ENCODE measurements at regions not wholly inside any gene's neighbourhood (a gene's known extent, or its start where the extent isn't known, plus 50 kb on each side); places are given as distances from the start of the nearest gene placed in this dataset.
"Not testable (repeated sequence)": the region's sequence is repeated elsewhere in the genome, so short reads cannot be mapped to it uniquely, and the experiment has no call there.

DNA sequence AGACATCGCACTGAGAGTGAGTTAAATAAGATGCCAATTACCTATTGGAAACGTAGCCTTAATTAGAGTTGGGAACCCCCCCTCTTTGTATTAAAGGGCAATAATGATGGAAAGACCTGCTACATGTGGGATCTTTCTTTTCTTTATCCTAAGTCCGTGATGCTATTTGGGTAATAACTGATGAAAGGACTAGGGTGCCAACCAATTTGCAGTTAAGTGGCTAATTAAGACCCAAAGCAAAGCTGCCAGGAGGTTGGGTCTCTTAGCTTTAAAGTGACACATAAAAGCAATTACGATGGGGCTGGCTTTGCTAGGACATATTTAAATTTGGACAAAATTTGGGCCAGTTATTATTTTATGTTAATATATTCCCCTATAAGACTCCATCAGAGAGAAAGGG, 728.8 kb downstream of the NR2F1-AS1 start:
- no peak for DNase-seq

DNA sequence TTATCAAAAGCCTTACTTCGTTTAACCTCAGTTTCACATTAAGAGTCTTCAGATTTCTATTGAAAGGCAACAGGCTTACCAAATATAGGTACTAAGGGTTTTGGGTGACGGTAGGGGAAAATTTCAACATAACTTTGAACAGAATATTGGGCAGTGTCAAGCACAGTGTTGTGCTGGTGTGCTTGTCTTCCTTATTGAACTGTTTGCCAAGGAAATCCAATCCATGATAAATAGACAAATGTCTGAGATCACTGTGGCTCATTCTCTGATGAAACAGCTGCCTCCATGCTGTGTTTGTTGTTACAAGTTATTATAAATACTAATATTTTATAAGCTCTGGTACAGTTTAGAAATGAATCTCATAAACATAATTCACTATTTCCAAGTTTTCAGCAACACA, 730.1 kb downstream of the NR2F1-AS1 start:
- DNase-seq = no peak

DNA sequence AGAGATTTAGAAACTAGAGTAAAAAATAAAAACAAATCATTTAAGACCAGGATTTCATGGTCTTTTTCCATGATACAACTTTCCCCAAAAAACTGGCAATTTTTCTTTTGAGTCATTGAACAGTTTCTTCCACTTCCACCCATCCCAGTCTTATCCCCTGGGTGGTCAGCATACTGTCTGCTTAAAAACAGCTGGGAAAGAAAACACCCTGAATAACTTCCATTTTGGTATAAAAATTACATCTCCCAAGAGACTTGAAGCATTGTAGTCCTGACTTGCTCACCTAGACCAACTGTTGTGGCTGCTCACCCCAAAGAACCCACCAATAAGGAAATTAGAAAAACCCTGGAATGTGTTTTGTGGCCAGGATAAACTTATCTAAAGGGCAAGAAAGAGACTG, 731.3 kb downstream of the NR2F1-AS1 start:
- no peak for DNase-seq

DNA sequence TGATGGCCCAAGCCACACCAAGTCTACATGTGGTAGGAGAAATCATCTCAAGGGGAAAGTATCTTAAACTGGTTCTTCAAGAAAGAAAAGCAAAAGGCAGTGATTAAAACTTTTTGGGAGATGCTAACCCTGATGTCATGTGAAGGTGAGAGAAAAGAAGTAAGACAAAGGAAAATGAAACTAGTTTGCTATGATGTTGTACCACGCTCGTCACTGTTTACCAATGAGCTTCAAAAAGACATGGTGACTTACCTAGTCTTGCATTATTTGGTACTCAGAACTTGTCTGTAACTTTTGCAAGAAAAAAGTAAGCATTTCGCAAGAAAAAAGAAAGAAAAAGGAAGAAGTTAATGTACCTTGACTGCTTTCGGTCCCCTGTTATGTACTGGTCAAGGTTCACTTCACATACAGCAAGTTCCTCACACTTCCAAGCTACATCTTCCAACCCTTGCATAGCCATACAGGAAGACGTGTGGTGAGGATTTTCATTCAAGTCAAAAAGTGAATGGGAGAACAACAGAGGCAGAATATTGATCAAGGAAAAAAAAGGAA, 739.3 kb downstream of the NR2F1-AS1 start:
- DNase-seq = no peak

DNA sequence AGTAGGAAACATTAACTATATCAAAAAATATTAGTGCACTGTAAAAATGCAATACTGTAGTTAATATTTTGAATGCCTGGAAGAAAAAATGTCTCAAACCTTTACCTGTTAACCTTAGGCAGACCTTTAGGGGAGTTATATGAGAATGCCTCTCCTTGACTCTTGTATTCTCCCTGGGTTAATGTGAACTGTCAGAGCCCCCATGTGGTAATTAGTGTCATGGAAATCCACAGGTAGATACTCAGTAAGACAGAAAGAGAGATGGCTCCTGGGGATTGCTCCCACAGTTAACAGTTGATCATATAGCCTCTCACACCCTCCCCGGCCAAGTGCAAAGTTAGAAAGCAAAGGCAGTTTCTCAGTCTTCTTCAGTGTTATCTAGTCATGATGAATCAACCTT, 742.8 kb downstream of the NR2F1-AS1 start:
- no peak for DNase-seq

DNA sequence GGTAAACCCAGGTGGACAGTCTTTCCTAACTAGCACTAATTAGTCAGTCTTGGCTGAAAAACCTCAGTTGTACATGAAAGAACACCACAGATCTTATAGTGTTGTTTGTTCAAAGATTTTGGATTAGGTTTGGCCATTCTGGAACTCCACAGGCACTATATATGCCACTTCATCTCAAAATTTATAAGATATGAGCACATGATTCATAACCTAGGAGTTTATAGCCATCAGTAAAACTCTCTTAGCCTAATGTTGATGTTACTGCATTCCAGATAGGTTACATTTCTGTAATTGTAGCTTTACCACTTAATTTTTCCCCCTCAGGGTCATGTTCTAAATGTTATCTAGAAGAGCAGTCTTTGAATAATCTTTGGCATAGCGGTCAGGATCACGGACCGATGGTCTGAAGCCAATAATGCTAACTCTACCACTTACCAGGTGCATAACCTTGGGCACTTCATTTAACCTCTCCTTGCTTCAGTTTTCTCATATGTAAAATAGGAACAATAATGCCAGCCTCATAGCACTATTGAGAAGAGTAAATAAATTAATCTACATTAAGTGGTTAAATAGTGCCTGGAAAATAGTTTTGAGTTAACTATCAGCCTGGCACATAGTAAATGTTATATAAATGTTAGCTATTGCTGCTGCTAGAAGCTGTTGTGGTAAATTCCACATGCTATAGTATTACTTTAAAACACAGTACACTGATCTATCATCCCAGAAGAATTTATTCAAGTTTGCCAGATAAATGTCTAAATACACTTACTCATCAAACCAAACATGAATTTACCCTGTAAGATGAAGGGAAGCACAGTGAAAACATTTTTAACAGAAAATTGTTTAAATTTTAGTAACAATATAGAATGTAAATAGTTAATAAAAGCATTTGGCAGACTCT, 743.9 kb downstream of the NR2F1-AS1 start:
- no peak for DNase-seq

DNA sequence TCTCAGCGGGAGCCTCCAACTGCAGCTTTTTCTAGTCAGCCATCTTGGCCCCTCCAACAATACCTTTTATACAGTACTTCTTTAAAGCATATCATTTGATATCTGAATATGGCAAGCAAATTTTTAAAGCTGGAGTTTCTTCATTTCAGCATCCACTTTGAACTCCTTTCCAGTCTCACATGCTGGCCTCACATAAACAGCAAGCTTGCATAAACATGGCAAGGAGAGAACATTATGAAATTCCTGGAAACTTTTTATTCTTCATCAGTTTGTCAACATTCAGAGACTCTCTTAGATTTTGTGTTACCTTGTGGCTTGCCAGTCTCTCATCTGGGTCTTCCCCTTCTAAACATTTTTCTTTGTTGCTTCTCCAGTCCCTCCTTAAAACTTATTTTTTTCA, 745.3 kb downstream of the NR2F1-AS1 start:
- no peak for DNase-seq

DNA sequence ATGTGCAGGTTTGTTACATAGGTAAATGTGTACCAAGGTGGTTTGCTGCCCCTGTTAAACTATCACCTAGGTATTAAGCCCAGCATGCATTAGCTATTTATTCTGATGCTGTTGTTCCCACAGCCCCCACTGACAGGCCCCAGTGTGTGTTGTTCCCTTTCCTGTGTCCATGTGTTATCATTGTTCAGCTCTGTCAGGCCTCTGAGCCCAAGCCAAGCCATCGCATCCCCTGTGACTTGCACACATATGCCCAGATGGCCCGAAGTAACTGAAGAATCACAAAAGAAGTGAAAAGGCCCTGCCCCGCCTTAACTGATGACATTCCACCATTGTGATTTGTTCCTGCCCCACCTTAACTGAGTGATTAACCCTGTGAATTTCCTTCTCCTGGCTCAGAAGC, 757.5 kb downstream of the NR2F1-AS1 start:
- DNase-seq = not testable (repeated sequence)

DNA sequence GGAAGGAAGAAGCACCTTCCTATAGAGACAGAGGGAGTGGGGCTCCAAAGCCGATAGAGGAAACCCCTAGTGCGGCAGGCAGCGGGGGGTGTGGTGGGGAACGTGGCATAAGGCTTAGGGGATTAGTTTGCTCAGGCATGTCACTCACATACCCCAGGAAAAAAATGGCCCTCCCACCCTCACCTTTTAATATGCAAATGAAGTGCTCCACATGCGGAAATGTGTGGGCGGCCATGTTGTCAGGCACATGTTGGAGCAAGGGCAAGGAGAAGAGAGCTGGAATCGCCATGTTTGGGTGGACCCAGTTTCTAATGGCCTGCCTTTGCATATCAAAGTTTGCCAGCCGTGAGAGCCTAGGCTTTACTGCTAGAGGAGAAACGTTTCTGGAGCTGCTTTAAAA, 758.8 kb downstream of the NR2F1-AS1 start:
- no peak for DNase-seq

DNA sequence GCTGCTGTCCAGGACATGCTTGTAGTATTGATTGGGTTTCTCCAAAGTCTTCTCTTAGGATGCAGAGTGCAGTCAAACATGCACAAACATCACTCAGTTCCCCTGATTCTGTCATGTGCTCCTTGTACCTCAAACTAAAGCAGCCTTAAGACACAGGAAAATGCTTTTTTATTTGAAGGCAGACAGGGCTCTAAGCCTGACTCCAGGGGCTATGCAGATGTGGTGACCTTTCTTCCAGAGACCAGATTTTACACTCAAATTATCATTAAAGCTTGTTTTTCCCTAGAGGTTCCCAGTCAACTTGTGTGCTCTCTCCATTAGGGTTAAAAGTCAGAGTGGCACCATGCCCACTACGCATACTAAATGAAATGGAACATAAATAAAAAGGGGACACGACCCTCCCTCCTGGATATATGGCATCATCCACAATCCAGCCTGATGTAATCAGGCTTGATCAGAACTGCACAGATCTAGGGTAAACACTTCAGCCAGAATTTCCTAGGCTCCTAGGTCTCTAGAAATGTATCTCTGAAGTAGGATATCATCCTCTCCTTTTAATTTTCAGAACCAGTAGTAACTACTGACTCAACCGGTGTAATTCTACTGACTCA, 771.1 kb downstream of the NR2F1-AS1 start:
- no peak for DNase-seq

DNA sequence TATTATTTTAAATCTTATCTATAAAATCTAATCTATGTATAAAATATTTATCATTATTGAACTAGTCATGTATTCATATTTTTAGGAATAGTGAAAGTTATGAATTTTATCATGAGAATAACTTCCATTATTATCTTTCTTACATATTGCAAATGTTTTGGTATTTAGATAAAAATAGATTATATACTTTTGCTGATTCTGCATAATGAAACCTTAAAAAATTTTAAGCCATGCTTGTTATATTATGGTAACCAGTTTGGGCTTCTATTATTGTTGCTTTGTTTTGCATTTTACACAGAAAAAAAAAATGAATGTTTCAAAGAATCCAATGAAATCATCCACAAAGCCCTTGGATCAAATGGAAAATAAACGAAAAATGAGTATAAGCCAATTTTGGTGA, 772.5 kb downstream of the NR2F1-AS1 start:
- no peak for DNase-seq

DNA sequence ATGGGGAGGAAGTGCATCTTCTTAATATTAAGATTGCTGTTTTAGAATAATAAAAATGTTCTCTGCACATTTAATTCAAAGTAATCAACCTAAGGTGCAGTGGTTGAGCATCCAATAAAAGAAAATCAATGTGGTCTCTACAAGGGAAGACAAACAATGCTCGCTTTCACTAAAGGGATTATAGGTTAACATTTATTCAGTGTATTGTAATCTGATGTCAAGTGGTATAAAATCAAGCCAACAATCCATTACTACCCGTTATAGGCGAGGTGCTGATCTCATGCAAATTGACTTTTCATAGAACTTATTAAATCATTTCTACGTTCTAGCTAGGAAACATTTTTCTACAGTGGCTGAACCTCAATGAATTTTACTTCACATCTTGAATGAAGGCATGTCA, 773.9 kb downstream of the NR2F1-AS1 start:
- DNase-seq = no peak

DNA sequence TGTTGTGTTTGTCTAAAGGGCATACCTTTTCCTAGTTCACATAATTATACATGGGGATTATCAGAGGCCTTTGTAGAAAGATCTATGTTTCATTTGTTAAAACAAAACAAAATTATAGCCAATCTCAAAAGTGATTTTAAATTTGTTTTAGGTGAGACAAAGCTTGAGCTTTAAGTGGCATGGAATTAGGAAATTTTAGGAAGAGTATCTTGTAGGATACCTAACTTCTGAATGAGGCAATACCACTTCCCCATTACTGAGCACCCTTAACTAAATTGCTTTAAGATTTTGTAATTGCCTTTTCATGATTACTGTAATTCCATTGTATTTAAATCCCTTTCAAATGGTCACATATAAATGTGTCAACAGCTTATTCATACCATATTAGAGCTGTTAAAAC, 775.6 kb downstream of the NR2F1-AS1 start:
- DNase-seq = no peak

DNA sequence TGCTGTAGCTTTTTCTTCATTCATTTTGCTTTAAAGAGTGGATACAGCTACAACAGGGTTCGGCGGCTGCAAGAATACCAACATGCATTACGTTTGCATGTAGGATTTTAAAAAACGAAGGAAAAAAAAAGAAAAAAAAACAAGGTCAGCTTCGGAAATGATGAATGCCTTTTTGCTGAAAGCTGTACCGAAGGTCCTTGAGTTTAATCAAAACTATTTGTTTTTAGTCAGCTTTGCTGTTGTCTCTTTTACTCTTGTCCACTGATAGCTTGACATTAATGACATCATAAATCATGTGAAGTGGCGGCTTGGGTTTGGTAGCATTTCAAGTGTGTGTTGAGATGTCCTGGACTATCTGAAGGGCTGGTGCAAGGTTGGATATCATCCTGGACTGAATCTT, 779.1 kb downstream of the NR2F1-AS1 start:
- no peak for DNase-seq

DNA sequence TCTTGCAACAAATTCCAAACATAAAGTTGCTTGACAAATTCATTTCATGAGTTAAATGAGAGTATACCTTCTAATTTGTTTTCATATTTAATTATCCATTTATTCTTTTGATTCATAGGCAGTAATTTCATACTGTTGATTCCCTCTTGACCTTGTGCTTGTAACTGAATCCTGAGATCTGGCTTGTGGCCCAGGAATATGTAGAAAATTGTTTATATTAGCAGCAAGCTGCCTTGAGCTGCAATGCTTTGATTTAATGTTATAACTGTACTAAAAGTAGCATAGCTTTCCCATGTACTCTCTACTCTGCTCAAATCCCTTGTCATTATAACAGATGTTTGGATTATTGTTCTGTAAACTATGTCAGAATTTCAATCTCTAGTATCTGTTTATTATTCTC, 780.7 kb downstream of the NR2F1-AS1 start:
- DNase-seq = no peak

DNA sequence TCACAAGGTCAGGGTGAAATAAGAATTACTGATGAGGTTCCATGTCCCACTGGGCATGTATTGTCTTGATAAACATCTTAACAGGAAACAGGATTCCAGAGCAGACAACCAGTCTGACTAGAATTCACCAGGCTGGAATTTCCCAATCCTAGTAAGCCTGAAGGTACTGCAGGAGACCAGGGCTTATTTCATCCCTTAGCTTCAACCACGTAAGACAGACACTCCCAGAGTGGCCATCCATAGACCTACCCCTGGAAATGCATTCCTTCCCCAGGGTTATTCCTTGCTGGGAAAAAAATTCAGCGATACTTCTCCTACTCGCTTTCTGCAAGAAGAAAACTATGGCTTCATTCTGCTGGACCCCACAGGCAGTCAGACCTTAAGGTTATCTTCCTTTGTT, 785.4 kb downstream of the NR2F1-AS1 start:
- DNase-seq = no peak

DNA sequence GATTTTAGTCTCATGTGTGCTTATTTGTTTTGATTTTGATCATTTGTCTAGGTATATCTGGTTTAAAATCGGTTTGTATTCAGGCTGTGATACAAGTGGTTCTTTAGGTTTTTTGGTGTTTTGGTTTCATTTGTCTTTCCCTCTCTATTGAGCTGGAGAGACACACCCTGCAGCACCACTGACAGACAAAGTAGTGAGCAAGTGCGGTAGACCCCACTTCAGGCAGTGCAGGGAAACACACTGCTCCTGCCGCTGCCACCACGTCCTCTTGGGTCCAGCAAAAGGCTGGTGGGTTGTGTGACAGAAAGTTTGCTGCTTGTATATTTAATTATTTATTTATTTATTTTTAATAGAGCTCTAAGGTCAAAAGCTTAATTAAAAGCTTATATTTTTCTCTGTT, 801.0 kb downstream of the NR2F1-AS1 start:
- DNase-seq = no peak

DNA sequence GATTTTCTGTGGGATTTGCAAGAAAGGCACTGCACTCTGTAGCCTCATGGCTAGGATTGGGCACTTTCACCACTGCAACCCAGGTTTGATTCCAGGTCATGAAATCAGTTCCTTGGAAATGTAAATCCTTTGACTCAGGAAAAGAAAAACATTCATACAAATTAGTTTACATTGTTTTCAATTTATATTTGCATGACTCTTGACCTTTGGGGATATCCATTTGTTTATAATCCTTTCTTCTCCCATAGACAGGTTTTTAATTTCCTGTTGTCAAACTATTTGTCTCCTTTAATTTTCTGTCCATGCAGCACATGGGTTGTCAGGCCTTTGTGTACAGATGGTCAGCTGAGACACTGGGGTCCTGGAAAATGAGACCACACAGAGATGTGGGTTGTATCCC, 801.5 kb downstream of the NR2F1-AS1 start:
- DNase-seq = no peak

DNA sequence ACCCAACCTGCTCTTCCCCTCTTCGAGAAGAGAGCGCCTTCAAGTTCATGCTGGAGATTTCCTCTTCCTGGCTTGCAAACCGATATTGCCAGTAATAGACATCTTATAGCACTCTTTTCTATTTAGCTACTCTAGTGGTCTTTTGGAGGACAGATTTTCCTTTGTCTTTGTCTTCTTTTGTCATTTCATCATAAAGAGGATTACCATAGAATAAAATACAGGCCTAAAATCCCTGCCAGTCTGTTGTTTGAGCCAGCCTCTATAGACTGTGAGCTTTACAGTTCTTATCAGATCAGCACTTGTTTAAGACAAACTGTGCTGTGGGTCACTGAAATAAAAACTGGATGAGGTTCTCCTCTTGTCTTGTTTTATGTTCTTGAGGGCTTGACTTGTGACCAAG, 802.8 kb downstream of the NR2F1-AS1 start:
- DNase-seq = no peak

DNA sequence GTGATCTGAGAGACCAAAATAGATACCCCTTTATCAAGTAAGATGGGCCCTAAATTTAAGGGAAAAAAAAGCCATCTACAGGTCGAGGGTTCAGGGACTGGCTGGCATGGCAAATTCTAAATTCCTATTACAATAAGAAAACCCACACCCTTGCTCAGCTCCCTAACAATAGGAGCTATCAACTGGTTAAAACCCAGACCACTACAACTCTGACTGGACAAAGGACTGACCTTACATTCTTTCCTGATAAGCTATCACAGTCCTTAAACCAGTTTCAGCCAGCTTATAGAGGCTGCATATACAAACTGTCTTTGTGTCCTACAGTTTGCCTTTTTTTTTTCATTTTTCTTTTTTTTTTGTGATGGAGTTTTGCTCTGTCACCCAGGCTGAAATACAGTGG, 803.6 kb downstream of the NR2F1-AS1 start:
- no peak for DNase-seq

DNA sequence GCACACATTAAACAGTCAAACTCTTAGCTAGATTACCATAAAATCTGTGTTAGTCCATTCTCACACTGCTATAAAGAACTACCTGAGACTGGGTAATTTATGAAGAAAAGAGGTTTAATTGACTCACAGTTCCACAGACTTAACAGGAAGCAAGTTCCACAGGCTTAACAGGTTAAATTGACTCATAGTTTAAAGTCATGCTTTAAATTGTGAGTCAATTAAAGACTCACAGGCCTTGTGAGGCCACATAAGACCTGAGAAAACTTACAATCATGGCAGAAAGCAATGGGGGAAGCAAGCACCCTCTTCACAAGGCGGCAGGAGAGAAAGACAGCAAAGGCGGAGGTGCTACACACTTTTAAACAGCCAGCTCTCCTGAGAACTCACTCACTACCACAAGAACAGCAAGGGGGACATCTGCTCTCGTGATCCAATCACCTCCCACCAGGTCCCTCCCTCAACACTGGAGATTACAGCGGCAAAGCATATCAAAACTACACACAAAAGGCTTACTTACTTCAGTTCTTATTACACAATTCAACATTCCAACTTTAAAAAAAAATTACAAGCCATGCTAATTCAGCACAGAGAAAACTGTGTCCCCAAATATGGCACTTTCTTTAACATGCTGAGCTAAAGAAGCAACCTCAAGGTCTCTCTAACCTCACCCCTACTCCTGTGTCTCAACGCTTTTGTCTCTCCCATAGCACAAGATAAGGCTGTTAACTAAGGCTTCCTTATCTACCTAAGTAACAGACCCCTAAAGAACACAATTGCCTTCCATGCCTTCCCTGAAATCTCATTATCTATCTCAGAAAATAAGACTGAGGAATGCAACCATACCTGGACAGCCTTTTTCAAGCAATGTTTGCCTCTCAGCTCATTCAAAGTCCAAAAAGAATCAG, 805.1 kb downstream of the NR2F1-AS1 start:
- no peak for DNase-seq

DNA sequence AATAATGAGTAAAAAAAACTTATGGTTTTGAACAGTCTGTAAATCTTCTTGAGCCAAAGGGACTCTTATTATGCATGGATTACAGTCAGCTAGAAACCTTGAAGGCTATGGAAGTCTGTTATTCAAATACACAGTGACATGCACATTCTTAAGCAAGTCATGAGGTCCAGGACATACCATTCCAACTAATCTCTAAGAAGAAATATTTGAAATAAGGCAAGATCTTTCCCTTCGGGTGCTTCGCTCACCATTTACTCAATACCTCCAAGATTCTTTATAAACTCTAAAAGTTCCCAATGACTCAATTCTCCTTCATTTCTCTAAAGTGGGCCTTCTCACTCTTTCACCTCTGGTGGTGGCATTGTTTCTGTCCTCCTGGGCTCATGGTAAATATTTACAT, 811.0 kb downstream of the NR2F1-AS1 start:
- DNase-seq = no peak

DNA sequence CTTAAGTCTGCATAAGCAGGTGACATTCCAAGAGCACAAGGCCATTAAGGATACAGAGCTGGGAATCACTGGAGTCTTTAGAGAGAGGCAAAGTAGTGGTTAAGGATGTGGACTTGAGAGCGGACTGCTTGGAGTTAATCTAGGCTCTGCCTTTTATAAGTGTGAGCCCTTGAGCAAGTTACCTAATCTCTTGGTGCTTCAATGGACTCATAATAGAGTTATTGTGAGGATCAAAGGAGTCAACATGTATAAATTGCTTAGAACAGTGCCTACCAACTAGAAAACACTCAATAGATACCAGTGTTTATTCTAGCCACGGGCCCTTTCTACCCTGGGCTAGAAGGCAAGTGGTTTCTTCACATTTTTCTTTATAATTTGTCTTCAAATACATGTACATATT, 819.4 kb downstream of the NR2F1-AS1 start:
- DNase-seq = no peak
